ENCODE measurements at regions not wholly inside any gene's neighbourhood (a gene's known extent, or its start where the extent isn't known, plus 50 kb on each side); places are given as distances from the start of the nearest gene placed in this dataset.

GRCh38 chr20:40050596-40050995 is 638.4 kb downstream of the MAFB start:
- no peak overlapping the region for H3K4me3 ChIP-seq (ENCODE audit: low read depth, low read length)
- no peak for DNase-seq (ENCODE audit: low read depth)
- no peak for TF ChIP-seq CTCF (conservative IDR thresholded peaks at IDR 0.05; ENCODE audit: low read depth, low read length)

DNA sequence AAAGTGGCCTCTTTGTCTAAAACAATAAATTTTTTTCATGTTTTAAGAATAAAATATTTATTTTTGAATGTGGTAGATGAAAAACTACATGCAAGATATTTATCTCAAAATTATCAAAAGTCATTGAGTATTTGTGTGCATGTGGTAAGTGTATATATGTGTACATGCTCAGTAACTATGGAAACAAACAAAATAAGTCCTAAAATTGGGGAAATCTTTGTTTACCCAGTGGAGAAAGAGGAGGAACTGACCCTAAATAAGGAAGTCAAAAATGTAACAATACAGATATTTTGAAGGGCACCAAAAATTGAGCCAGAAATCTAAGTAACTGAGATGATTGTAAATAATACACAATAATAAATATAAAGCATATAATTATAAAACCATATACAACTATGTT is 639.2 kb downstream of the MAFB start:
- H3K4me3 ChIP-seq (ENCODE audit: low read depth, low read length): no peak overlapping the region
- no peak for DNase-seq (ENCODE audit: low read depth)
- no peak for TF ChIP-seq CTCF (conservative IDR thresholded peaks at IDR 0.05; ENCODE audit: low read depth, low read length)

GRCh38 chr20:40046703-40047102 is 642.3 kb downstream of the MAFB start:
- no peak overlapping the region for H3K4me3 ChIP-seq (ENCODE audit: low read depth, low read length)
- no peak for DNase-seq (ENCODE audit: low read depth)
- no peak for TF ChIP-seq CTCF (conservative IDR thresholded peaks at IDR 0.05; ENCODE audit: low read depth, low read length)

DNA sequence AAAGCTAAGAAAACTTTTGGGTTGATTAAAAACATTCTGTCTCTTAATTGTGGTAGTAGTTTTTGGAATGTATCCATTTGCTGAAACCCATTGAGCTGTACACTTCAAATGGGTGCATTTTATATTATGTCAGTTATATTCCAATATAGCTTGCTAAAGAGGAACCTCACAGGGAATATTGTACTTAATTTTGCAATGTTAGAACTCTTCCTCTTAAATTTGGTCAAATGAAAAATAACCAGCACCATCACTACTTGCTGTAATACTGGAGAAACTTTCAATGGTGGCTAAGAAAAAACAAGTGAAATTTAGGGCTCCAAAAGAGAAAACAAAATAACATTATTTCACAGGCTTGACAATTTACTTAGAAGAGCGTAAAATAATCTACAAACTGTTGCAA is 651.5 kb downstream of the MAFB start:
- no peak overlapping the region for H3K4me3 ChIP-seq (ENCODE audit: low read depth, low read length)
- no peak for TF ChIP-seq CTCF (conservative IDR thresholded peaks at IDR 0.05; ENCODE audit: low read depth, low read length)
- DNase-seq (ENCODE audit: low read depth): no peak

- H3K4me3 ChIP-seq (ENCODE audit: low read depth, low read length): no peak overlapping the region
Observed at GRCh38 chr20:40029589-40029988, 659.4 kb downstream of the MAFB start.

DNA sequence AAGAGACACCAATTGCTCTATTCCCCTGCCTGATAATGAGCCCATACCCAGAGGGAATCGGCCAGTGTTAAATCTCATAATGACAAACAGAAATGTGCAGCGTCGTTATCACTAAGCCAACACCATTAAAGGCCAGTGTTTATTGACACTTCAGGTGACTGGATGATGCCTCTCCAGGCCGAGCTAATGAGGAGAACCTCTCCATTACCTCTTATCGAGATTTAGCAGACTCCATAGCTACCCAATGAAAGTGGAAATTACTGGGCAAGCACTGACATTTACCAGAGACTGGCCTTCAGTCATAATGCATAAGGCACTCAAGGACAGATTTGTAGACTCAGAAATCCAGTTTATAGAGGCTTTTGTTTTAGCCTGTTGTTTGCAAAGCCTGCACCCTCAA is 669.5 kb downstream of the MAFB start:
- TF ChIP-seq CTCF (conservative IDR thresholded peaks at IDR 0.05; ENCODE audit: low read depth, low read length): no peak
- DNase-seq (ENCODE audit: low read depth): no peak
- no peak overlapping the region for H3K4me3 ChIP-seq (ENCODE audit: low read depth, low read length)

More at GRCh38 chr20:40029589-40029988, 659.4 kb downstream of the MAFB start:
- no peak for DNase-seq (ENCODE audit: low read depth)
- TF ChIP-seq CTCF (conservative IDR thresholded peaks at IDR 0.05; ENCODE audit: low read depth, low read length): no peak

- H3K4me3 ChIP-seq (ENCODE audit: low read depth, low read length): no peak overlapping the region
- no peak for DNase-seq (ENCODE audit: low read depth)
- no peak for TF ChIP-seq CTCF (conservative IDR thresholded peaks at IDR 0.05; ENCODE audit: low read depth, low read length)
Observed at GRCh38 chr20:40017765-40018164, 671.3 kb downstream of the MAFB start.

Measured in epithelial cell of proximal tubule (primary cell).